ENCODE measurements at regions not wholly inside any gene's neighbourhood (a gene's known extent, or its start where the extent isn't known, plus 50 kb on each side); places are given as distances from the start of the nearest gene placed in this dataset.
"Not testable (repeated sequence)": the region's sequence is repeated elsewhere in the genome, so short reads cannot be mapped to it uniquely, and the experiment has no call there.

DNA sequence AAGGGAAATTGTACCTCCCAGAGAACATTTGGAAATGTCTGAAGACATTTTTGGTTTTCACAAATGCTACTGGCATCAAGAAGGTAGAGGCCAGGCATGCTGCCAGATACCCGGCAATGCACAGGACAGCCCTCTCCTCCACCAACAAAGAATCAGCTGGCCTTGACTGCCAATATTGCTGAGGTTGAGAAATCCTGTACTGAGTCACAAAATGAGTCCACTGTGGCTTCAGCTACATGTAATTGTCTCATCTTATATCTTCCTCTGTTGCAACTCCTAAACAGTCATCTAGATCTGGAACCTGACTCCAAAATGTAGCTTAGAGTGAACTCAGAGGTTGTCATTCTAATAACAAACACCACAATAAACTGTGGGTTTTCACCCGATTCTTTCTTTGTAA lies 327.5 kb upstream of the POGK start:
- no peak for DNase-seq

DNA sequence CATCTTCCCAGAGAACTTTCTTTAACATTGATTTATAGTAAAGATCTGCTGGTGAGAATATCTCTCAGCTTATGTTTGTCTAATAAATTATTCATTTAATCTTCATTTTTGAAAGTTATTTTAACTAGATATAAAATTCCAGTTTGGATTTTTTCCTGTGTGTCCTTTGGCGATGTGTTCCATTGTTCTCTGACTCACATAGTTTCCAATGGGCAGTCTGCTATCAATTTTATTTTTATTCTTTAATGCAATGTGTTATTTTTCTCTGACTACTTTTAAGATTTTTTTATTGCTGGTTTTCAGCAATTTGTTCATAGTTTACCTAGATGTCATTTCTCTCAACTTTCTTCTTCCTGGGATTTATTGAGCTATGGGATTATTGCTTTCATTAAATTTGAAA lies 325.2 kb upstream of the POGK start:
- DNase-seq, result no peak

DNA sequence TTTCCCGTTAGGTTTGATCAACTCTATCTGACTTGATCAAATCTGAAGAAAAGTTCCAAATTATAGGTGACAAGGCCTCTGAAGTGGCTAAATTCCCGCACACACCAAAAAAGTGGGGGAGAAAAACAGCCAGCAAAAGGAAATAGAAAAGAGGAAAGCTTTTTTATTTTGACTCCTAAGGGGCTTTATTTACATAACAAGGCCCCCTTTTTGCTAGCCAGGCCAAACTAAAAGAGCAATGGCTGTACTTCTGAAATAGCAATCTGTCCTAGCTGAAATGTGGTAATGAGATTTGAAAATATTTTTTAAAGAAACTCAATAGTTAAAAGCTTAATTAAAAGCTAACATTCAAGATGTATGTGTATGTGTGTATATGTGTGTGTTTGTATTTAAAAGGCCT lies 311.5 kb upstream of the POGK start:
- no peak for DNase-seq

DNA sequence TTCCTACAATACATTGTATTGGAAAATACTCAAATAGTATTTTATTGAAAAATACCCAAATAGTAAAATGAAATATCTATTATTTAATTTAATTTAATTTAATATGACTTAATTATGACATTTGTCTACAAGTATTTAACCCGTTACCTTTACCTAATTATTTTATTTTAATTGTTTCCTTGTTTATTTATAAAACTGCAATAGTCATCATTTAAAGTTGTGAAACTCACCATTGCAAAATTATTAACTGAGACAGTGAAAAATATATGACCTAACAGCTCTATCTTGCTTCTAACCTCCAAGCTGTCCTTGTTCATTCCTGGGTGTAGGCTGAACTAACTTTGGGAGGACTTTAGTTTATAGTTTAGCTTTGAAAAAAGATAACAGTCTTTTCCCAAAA lies 300.6 kb upstream of the POGK start:
- DNase-seq, result no peak

DNA sequence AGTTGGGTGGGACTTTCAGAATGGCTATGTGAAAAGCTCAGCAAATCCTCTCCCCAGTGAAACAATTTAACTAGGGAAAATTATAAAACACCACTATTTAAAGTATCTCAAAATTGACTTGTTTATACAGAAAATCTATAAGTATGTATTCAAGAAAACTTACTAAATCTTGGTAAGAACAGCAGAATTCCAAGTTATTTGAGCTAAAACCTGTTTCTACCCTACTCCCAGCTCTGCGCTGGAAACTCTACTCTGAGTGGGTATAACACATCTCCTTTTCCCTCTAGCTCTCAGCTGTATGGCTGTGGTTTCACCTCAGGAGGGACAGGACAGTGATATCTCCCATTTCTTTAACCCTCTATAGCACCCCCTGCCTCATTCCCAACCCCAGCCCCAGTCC lies 295.2 kb upstream of the POGK start:
- DNase-seq, result no peak

DNA sequence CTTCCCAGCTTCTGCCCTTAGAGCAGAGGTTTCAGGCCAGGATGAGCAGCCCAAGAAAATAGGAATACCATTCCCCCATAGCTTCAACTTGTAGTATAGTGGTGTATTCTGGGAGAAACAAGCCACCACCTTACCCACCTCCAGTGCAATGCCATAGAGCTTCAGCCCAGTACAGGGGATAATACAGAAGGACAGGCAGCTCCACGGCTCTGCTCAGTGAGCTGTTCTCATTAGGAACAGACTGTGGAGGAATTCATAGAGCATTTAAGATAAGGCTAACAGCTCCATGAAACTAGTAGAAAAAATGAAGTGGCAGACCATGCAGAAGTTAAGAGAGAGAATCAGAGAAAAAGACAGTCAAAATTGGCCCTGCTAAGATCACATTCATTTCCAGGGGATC lies 294.7 kb upstream of the POGK start:
- no peak for DNase-seq

DNA sequence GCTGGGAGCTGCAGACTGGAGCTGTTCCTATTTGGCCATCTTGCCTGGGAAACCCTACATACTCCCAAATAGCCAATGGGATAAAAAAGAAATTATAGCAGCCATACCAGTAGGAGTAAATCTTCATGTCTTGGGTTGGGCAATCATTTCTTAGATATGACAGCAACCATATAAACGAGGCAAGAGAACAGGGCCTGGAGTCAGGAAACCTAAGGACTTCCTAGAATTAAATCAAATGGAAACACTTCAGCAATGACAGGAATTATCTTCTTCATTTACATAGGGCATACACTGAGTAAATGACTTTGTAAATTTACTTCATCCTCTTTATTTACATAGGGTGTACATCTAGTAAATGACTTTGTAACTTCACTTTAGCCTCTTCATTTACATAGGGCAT lies 286.6 kb upstream of the POGK start:
- DNase-seq, result no peak

DNA sequence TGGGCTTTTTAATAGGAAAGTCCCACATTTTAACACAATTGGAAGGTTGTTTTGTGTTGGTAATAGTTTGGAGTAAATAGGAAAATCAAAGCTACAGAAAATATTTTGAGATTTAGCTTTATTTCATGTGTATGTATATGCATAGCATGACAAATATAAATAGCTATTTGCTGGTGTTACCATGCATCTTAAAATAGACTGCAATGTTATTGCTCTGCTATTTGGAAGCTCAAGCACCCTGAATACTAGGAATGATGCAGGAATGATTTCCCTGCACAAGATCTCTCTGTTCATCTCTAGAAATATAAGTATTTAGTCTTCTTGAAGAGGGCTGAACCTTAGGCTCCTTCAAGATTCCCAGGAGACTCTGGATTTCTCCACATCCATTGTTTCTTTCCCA lies 268.3 kb upstream of the POGK start:
- DNase-seq, result no peak

DNA sequence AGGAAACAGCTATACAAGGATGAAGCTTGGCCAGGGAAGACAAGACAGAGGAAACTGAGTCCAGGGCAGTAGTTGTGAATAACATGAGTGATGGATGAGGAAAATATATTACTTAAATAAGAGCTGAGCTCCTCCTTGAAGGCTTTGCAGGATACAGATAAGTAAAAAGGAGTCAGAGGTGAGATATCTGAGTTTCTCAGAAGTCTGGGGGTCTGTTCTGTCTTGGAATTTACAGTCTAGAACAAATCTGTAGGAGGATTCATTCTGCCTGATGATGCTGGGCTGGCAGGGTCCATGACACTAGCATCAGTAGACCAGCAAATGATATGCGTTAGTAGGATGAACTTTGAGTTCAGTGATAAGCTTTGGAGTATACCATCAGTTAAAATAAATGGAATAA lies 266.1 kb upstream of the POGK start:
- no peak for DNase-seq

DNA sequence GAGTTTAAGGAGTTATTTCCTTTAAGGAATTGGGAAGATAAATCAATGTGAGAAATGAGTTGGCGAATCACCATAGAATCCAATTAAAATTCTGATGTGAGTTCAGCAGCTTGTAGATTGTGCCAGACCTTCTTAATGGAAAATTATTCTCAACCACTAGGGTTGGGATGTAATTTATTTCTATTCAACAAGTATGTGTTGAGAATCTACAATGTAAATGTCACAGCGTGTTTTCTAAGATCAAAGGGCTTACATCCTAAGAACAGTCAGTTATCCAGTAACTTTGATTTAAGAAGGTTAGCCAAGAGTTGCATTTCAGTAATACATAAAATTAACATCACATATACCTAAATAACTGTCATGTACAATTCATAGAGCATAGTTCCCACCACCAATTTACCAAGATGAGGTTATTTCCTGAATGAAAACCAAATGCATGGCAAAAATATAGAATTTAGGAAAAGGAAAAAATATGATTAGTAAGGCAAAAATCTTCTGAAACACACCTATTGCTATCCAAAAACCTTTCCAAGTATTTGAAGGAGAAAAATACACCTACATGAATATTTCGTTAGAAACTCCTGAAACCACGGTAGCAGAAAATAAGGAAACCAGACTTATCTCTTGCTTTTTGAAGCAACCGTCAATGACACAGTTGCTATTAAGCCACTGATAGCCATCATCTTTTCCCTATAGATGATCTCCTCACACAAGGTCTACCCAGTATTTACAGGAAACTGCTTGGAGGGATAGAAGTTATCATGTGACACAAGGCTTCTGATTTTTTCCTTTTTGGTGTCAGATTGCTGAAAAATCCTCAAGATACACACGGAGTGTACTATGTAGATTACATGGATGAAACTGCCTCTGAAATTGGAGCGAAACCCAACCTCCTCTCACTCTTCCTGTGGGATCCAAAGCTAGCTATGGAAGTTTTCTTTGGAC lies 259.4 kb upstream of the POGK start:
- DNase-seq, result no peak

DNA sequence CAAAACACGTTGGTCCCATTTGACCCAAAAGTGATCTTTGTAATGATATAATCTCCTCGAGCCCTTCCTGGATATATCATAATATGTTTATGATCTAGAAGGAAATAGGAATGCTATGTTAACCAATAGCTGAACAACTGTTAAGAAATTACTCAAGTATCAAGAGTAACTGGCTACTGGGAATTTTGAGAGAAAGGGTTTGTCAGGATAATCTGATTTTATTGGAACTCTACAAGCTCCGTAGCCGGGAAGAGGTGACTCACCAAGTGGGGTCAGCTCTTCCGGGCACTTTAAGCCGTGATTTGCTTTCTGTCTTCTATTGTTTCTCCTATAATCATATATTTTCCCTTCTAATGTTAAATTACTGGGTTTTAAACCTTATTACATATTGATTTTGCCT lies 250.5 kb upstream of the POGK start:
- DNase-seq, result no peak

DNA sequence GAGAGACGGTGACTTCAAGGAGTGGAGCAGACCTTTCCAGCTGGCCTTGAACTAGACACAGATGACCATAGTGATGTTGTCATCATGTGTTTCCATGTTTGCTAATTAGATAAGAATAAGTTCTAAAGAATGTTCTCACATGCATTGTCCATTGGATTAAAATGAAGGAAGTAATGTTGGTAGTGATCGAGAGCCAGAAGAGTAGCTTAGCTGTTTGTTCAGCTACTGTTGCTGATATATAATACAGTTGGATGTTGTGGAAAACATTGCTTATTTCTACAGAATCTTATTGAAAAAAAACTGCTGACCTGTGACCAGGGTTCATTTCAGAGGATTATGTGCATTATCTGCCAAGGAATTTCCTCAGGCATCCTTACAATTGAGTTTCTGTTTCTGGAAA lies 249.1 kb upstream of the POGK start:
- no peak for DNase-seq

DNA sequence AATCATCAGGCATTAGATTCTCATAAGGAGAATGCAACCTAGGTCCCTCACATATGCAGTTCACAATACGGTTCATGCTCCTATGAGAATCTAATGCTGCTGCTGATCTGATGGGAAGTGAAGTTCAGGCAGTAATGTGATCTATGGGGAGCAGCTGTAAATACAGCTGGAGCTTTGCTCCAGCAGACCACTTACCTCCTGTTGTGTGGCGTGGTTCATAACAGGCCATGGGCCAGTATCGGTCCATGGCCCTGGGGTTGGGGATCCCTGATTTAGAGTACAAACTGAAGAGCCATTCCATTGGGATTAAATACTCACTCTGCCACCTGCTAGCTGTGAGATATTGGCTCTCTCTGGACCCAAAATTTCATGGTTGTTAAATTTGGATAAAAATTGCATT lies 244.6 kb upstream of the POGK start:
- no peak for DNase-seq

DNA sequence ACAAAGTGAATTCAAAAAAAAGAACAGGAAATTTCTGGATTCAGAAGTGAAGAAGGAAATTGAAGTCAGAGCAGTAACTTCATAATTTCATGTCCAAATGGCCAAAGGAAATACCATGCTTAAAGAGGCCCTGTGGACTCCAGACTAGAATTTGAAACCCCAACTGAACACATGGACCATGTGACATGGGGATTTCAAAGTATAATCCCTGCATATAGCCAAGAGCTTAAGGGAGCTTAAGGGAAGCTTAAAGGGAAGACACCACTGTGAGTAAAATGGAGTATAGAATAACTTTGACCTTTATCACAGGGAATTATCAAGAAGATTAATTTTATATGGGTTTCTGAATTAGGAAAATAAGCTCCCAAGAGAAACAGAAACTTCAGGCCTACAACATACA lies 241.8 kb upstream of the POGK start:
- DNase-seq, result peak; percentile 10

DNA sequence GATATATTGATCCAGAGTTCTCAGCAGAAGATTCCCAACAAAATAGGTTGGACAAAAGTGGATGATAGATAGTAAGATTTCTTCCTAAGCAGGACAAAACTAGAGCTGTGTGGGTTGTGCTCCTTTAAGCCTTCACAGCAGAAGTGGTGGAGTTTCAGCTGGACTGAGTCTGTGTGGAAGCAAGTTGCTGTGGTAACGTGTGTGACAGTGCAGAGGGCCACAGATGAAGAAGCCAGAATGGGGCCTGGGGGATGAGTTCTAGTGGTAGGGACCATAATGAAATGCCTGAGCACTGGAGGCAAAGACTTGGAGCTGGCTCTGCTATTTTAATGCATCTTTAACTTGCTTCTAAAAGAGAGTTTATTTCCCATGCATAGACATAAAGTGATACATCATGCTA lies 238.7 kb upstream of the POGK start:
- no peak for DNase-seq

DNA sequence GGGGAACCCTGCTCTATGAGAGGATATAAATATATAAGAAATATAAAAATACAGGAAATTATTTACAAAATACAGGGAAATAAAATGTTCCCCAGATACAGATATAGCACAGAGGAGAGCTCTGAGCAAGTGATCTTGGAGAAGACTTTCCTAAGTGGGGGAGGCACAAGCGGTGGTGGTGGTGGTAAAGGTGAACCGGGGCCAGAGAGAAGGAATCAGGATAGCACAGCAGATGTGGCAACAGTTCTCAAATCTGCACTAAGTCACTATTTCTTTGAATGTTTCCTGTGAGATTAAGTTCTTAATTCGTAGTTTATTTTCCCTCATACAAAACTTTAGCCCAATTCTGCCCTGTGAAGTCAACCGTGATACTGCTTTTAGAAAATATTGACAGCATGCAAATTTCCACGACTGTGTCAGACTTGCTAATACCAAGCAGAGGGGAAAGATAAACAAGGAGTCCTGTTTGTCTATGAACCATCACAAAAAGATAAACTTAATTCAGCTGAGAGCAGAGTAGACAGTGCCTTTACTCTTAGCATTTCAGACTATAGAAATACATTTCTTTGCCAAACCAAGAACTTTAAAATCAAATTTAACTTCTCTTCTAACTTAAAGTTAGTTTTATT lies 237.5 kb upstream of the POGK start:
- no peak for DNase-seq

DNA sequence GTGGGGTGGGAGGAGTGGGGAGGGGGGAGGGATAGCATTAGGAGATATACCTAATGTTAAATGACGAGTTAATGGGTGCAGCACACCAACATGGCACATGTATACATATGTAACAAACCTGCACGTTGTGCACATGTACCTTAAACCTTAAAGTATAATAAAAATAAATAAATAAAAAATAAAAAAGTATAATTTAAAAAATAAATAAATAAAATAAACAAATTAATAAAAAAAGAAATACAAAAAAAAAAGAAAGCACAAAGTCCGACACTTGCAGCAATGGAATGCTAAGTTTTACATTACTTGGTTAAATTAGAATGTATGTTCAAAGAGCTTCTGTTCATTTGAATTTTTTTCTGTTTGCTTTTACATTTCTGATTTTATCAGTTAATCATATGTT lies 236.5 kb upstream of the POGK start:
- not testable (repeated sequence) for DNase-seq

DNA sequence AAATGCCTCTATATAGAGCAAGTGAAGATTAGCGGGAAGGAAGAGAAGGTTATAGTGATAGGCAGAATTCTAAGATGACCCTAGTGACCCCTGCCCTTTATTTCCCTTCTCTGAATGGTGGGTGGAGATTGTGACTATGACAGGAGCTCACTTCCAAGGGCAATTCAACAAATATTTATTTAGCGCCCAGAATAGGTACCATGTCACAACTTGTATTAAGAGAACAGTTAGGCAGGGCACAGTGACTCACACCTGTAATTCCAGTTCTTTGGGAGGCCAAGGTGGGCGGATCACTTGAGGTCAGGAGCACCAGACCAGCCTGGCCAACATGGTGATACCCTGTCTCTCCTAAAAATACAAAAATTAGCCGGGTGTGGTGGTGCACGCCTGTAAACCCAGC lies 236.0 kb upstream of the POGK start:
- DNase-seq, result no peak

DNA sequence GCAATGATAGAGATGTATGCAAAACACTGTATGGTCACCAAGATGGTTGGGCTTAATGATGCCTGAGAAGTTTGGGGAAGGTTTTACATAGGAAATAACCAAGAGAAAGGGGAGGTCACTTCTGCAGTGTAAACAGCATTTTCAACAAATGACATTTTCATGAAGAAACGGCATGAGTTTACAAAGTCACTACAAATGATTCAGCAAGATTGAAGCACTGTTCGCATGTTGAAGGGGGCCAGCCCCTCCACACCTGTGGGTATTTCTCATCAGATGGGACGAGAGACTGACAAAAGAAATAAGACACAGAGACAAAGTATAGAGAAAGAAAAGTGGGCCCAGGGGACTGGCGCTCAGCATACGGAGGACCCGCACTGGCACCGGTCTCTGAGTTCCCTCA lies 234.1 kb upstream of the POGK start:
- DNase-seq, result no peak

DNA sequence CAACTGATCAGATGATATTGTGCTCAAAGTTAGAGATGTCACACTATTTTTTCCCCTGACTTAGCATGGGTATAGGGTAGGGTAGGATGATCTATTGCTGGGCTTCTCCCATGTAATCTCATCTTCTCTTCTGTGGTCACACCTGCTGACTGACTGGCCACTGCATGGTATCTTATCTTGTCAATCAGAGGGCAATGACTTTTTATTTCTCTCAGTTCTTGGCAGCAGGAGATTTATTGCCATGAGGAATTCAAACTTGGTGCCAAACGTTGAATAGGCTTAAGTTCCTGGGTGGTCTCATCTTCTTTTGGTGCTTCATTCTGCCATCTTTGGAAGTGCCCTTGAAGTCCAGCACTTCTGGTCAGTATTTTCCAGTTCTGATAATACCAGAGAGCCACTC lies 226.4 kb upstream of the POGK start:
- no peak for DNase-seq

DNA sequence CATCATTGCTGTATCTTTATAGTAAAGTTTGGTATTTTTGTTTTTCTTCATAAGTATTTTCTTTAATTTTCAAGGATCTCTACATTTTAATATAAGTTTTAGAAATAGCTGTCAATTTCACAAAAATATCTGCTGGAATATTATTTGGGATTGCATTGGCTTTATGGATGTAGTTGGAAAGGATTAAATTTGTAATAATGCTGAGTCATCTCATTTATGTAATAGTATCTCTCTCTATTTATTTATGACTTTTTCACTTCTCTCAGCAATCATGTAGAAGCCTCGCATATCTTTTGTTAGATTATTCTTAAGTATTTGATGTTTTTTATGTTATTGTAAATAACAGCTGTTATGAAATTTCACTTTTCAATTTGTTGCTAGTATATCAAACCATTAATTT lies 223.1 kb upstream of the POGK start:
- DNase-seq, result no peak

DNA sequence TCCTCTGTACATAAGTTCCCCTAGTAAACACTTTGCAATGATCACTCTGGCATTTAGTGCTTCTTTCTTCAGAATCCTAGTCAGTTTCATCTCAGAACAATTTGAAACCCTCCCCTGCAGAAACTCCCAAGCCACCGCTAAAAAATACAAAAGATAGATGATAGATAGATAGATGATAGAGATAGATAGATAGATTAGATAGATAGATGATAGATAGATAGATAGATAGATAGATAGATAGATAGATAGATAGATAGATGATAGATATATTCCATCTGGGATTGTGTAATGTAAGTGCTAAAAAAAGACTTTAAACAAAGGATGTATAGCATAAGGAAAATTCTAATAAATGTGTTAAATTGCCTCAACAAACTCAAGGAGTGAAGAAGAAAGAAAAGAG lies 212.6 kb upstream of the POGK start:
- no peak for DNase-seq

DNA sequence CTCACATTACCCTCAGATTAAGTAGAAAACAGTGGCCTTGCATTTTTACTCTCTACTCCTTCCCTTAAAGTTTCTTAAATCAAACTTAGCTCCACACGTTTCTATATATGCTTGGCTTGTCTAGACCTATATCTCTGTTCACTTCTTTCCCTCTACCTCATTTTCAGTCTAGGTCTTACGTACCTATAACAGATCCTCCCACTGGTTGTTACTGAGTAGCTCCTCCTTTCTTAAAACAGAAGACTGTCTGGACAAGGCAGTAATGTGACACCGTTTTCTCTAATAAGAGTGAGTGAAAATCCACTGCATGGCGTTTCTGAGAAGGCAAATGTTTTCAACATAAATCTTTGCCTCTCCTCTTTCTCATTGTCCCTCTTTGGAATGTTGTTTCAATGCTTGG lies 211.7 kb upstream of the POGK start:
- DNase-seq, result no peak

DNA sequence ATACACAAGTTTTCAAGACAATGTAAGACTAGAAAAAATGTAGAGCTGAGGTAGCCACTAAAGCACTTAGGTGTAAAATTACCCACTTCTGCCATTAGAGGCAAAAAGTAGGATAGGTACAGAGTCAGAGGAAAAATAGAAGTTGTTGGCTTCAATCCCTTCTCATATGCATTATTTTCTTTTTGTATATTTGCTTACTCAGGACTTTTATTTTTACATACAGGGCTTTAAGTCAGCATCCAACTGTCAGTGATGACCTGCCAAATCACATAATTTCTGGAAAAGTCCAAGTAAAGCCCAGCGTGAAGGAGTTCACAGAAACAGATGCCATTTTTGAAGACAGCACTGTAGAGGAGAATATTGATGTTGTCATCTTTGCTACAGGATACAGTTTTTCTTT lies 211.0 kb upstream of the POGK start:
- DNase-seq, result no peak

DNA sequence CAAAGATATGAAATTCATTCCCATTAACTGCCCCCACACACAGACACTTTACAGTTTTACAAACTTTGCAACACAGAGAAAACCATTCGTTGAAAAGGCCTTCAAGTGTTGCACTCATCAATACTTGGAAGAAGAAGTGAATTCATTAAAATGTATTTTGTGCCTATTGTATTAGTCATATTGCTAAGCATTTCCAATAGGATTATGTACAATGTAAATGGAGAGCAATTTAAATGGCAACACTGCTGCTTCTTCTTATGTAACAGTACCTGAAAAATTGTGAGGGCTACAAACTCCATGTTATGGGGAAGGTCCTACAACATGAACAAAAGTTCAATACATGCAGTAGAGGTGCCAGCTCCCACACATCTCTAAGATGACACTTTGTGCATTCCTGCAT lies 209.3 kb upstream of the POGK start:
- DNase-seq, result no peak

All from NCI-H524 treated with DMSO at 0.1 percent for 48 hours (cell line).